ENCODE measurements at regions not wholly inside any gene's neighbourhood (a gene's known extent, or its start where the extent isn't known, plus 50 kb on each side); places are given as distances from the start of the nearest gene placed in this dataset.
"Not testable (repeated sequence)": the region's sequence is repeated elsewhere in the genome, so short reads cannot be mapped to it uniquely, and the experiment has no call there.

- DNase-seq (ENCODE audit: low read depth in 1 of 2, low spot score in 1 of 2) = no peak
These were observed 60.8 kb downstream of the COPRS start for GRCh38 chr17:31798205-31798724.

DNA sequence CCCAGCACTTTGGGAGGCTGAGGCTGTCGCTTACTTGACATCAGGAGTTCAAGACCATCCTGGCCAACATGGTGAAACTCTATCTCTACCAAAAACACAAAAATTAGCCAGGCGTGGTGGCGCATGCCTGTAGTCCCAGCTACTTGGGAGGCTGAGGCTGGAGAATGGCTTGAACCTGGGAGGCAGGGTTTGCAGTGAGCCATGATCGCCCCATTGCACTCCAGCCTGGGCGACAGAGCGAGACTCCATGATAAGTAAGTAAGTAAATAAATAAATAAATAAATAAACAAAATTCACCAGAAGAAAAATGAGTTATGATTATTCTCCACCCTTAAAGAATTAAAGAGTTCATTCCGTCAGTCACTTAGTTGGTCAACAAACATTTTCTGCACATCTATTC lies 63.1 kb downstream of the COPRS start:
- not testable (repeated sequence) for DNase-seq (ENCODE audit: low read depth in 1 of 2, low spot score in 1 of 2)

GRCh38 chr17:31794111-31794510 lies 64.9 kb downstream of the COPRS start:
- DNase-seq (ENCODE audit: low read depth in 1 of 2, low spot score in 1 of 2) = no peak

DNA sequence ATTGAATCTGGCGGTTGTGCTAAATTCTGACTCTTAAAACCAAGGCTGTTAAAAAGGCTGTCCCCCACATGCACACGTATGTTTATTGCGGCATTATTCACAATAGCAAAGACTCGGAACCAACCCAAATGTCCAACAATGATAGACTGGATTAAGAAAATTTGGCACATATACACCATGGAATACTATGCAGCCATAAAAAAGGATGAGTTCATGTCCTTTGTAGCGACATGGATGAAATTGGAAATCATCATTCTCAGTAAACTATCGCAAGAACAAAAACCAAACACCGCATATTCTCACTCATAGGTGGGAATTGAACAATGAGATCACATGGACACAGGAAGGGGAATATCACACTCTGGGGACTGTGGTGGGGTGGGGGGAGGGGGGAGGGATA lies 65.4 kb downstream of the COPRS start:
- not testable (repeated sequence) for DNase-seq (ENCODE audit: low read depth in 1 of 2, low spot score in 1 of 2)

GRCh38 chr17:31792007-31792585 lies 66.9 kb downstream of the COPRS start:
- no peak for DNase-seq (ENCODE audit: low read depth in 1 of 2, low spot score in 1 of 2)

GRCh38 chr17:31789707-31790505 lies 69.1 kb downstream of the COPRS start:
- DNase-seq (ENCODE audit: low read depth in 1 of 2, low spot score in 1 of 2) = no peak

- DNase-seq (ENCODE audit: low read depth in 1 of 2, low spot score in 1 of 2) = no peak
These were observed 70.1 kb downstream of the COPRS start for GRCh38 chr17:31788956-31789355.

- no peak for DNase-seq (ENCODE audit: low read depth in 1 of 2, low spot score in 1 of 2)
These were observed 70.5 kb downstream of the COPRS start for GRCh38 chr17:31788571-31788946.

DNA sequence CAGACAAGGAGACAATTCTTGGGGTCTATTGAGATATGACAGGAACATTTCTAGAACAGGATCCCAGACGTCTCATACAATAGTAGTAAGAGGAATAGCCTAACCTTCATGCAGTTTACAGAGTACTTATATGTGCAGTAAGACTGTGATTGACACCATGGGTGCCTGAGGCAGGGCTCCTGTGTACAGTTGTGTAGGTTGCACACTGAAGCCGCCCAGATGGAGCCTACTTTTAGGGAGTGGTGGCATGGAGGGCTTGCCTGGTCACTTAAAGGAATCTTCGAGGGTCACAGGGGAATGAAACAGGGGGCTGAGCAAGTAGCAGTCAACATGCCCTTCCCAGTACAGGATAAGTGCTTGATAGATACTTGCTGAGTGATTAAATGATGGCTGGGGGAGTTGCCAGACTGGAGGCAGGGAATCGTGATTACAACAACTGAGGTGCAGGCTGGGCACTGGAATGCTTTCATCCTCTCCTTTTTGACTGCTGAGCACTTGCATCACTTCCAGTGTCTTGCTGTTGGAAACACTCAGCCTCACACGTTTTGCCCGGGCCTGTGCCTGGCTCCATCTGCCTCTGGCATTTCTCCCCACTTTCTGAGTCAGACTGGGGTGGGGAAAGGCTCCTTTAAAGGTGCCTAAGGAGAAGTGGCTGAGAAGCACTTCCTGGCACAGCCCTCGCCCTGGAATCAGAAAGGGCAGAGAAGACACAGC lies 71.0 kb downstream of the COPRS start:
- no peak for DNase-seq (ENCODE audit: low read depth in 1 of 2, low spot score in 1 of 2)

- no peak for DNase-seq (ENCODE audit: low read depth in 1 of 2, low spot score in 1 of 2)
These were observed 72.1 kb downstream of the COPRS start for GRCh38 chr17:31786796-31787481.

GRCh38 chr17:31780483-31780882 lies 78.6 kb downstream of the COPRS start:
- DNase-seq (ENCODE audit: low read depth in 1 of 2, low spot score in 1 of 2) = no peak

DNA sequence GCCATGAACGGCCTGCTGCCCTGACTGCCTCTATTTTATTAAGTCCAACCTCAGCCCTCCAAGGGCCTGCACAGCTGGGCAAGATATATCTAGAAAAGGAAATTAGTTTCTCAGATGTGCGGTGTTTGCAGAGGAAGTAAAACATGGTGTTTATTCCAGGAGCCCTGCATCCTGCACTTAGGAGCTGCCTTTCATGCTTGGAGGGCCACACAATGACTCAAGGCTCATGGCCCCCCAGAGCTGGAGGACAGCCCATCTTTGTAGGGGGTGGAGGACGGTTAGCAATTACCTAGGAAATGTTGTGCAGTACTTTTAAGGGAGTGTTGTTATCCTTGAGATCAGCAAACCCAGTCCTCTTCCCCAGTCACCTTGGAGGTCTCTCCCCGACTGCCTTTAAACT lies 80.5 kb downstream of the COPRS start:
- DNase-seq (ENCODE audit: low read depth in 1 of 2, low spot score in 1 of 2) = no peak

DNA sequence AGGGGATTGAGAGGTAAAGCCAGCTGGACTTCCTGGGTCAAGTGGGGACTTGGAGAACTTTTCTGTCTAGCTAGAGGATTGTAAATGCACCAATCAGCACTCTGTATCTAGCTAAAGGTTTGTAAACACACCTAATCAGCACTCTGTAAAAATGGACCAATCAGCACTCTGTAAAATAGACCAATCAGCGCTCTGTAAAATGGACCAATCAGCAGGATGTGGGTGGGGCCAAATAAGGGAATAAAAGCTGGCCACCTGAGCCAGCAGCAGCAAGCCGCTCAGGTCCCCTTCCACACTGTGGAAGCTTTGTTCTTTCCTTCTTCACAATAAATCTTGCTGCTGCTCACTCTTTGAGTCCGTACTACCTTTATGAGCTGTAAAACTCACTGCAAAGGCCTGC lies 87.7 kb downstream of the COPRS start:
- DNase-seq (ENCODE audit: low read depth in 1 of 2, low spot score in 1 of 2) = not testable (repeated sequence)

DNA sequence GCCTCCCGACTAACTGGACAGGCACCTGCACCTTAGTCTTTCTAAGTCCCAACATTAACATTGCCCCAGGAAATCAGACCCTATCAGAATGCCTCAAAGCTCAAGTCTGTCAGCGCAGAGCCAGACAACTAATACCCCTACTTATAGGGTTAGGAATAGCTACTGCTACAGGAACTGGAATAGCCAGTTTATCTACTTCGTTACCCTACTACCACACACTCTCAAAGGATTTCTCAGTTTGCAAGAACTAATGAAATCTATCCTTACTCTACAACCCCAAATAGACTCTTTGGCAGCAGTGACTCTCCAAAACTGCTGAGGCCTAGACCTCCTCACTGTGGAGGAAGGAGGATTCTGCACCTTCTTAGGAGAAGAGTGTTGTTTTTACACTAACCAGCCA lies 88.5 kb downstream of the COPRS start:
- not testable (repeated sequence) for DNase-seq (ENCODE audit: low read depth in 1 of 2, low spot score in 1 of 2)

DNA sequence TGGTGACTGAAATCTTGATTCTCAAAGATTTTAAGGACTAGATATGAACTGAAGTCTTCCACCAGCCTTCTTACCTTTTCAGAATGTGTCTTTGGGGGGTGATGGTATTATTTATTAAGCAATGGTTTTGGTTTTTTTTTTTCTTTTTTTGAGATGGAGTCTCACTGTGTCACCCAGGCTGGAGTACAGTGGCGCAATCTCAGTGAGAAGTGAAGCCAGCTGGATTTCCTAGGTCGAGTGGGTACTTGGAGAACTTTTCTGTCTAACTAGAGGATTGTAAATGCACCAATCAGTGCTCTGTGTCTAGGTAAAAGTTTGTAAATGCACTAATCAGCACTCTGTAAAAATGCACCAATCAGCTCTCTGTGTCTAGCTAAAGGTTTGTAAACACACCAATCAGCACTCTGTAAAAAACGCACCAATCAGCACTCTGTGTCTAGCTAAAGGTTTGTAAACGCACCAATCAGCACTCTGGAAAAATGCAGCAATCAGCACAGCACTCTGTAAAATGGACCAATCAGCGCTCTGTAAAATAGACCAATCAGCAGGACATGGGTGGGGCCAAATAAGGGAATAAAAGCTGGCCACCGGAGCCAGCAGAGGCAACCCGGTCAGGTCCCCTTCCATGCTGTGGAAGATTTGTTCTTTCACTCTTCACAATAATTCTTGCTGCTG lies 97.1 kb downstream of the COPRS start:
- not testable (repeated sequence) for DNase-seq (ENCODE audit: low read depth in 1 of 2, low spot score in 1 of 2)

DNA sequence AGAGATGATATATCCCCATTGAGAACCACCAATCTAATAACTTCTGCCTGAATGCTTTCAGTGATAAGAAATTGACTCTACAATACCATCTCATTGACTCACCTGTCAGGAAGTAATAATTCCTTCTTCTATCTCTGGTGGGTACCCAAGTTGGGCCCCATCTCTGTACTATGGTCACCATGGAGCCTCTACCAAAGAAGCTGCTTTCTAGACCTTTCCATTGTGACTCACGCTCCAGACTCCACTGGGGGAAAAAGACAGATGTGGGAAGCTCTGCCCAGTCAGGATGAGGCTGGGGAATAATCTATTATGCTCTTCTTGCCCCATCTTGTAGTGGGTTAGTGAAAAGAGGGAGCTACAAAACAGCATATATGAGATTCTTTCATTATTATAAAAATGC lies 100.4 kb downstream of the COPRS start:
- DNase-seq (ENCODE audit: low read depth in 1 of 2, low spot score in 1 of 2) = no peak

GRCh38 chr17:31757097-31757496 lies 101.9 kb downstream of the COPRS start:
- DNase-seq (ENCODE audit: low read depth in 1 of 2, low spot score in 1 of 2) = no peak

GRCh38 chr17:31754239-31754945 lies 104.7 kb downstream of the COPRS start:
- DNase-seq (ENCODE audit: low read depth in 1 of 2, low spot score in 1 of 2) = no peak

GRCh38 chr17:31753011-31753410 lies 106.0 kb downstream of the COPRS start:
- DNase-seq (ENCODE audit: low read depth in 1 of 2, low spot score in 1 of 2) = no peak

DNA sequence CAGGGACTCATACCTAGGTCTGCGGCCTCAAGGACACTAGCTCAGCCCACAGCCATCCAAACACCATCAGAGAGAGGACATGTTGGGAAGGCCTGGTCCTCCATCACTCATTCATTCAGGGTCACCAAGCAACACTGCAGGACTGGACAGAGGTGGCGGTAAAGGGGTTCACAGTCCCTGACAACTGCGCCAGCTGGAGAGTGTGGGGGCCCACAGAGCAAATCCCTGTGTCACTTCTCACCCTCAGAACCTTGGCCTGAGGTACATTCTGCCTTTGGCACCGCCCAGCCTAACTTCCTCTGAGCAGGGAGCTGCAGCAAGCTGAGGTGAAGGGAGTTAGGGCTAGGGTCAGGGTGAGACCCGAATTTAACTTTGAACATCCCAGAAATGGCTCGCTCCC lies 106.5 kb downstream of the COPRS start:
- no peak for DNase-seq (ENCODE audit: low read depth in 1 of 2, low spot score in 1 of 2)

Measured in activated CD4-positive, alpha-beta T cell treated with anti-CD3 and anti-CD28 coated beads, Interleukin-2, amount 50 U/mL, for 24 hours (primary cell).